GM23248 (cell line): ENCODE measurements at regions not wholly inside any gene's neighbourhood (a gene's known extent, or its start where the extent isn't known, plus 50 kb on each side); places are given as distances from the start of the nearest gene placed in this dataset.

Experiments used
- EZH2 ChIP-seq: fragments of 200-600 bp; sonication (generic); IDR thresholded peaks from 2 replicates; pipeline ENCODE4 v1.6.1; 2018; ENCODE audit warnings: antibody characterized with exemption, mild to moderate bottlenecking; ENCODE audit not compliant: insufficient read depth, poor library complexity, severe bottlenecking
- EZH2phosphoT487 ChIP-seq: fragments of 200-600 bp; sonication (generic); IDR thresholded peaks from 2 replicates; pipeline ENCODE4 v1.6.1; 2018; ENCODE audit warnings: antibody characterized with exemption, moderate library complexity, mild to moderate bottlenecking, low read depth; ENCODE audit not compliant: insufficient read depth

DNA sequence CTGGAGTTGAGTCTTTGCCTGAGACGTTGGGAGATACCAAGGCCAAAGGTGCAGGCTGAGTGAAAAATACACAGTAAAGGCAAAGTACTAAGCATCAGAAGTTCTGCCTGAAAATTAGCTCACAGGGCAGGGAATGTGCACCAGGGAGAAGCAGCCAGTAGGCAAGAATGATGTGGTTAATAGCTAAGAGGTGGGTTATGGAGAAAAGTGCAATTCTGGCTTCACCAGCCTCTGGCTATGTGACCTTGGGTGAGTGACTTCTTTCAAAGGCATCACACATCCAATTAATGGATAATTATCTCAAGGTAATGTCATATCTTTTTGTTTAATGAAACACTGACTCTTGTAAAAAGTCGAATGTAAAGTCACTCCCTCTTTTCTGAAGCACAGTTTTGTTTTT lies 230.7 kb upstream of the FGGY start:
- TF ChIP-seq EZH2 (no peak), EZH2phosphoT487 (no peak)
